ENCODE measurements at regions not wholly inside any gene's neighbourhood (a gene's known extent, or its start where the extent isn't known, plus 50 kb on each side); places are given as distances from the start of the nearest gene placed in this dataset.

- no peak for DNase-seq (ENCODE audit: low read depth, low spot score)
- Histone ChIP-seq H3K27ac (ENCODE audit: low read depth, low read length) (no peak overlapping the region), H3K9me3 (ENCODE audit: control insufficient read depth, insufficient read depth, low read length) (peaks cover 5% of the 10 kb centered on the region; the same call in 1 of the 2 replicates), H3K4me3 (ENCODE audit: low read depth, low read length) (no peak overlapping the region), H3K27me3 (ENCODE audit: control insufficient read depth, insufficient read depth, low read length) (no peaks in the 10 kb centered on the region)
- TF ChIP-seq CTCF (IDR thresholded peaks at IDR 0.05; ENCODE audit: low read depth, low read length): no peak
- CTCF ChIA-PET: no interaction called here
- POLR2A ChIA-PET: no interaction called here
Measured at GRCh38 chr2:139872503-139872902, 1092.3 kb upstream of the NXPH2 start.

DNA sequence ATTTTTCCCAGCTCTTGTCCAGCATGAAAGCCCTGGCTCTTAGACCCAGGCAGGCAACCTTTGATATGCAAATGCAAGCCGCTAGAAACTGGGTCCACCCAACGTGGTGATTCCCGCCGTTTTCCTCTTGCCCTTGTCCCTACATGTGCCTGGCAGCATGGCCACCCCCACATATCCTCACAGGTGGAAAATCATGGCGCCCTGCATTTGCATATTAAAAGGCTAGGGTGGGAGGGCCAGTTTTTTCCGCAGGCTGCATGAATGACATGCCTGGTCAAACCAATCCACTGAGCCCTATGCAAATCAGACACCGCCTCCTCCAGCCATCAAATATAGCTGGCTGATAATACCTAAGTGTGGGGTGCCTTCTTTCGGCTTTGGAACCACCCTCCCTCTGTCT, 1091.8 kb upstream of the NXPH2 start:
- TF ChIP-seq CTCF (IDR thresholded peaks at IDR 0.05; ENCODE audit: low read depth, low read length): no peak
- CTCF ChIA-PET: no interaction called here

DNA sequence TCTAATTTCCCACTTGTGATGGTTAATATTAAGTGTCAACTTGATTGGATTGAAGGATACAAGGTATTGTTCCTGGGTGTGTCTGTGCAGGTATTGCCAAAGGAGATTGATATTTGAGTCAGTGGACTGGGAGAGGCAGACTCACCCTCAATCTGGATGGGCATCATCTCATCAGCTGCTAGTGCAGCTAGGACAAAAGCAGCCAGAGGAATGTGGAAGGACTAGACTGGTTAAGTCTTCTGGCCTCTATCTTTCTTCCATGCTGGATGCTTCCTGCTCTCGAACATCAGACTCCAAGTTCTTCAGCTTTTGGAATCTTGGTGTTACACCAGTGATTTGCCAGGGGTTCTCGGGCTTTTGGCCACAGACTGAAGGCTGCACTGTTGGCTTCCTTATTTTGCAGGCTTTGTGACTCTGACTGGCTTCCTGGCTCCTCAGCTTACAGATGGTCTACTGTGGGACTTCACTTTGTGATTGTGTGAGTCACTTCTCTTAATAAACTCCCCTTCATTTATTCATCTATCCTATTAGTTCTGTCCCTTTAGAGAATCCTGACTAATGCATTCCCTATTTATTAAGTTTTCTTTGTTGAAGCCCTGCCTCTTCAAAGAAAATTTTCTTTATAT, 1087.5 kb upstream of the NXPH2 start:
- DNase-seq (ENCODE audit: low read depth, low spot score): no peak
- ChIA-PET POLR2A (no interaction called here), CTCF (no interaction called here)
- H3K27ac ChIP-seq (ENCODE audit: low read depth, low read length): no peak overlapping the region
- TF ChIP-seq CTCF (IDR thresholded peaks at IDR 0.05; ENCODE audit: low read depth, low read length): no peak
- H3K27me3 ChIP-seq (ENCODE audit: control insufficient read depth, insufficient read depth, low read length): no peaks in the 10 kb centered on the region
- H3K9me3 ChIP-seq (ENCODE audit: control insufficient read depth, insufficient read depth, low read length): peaks cover 8% of the 10 kb centered on the region; the same call in 1 of the 2 replicates
- no peak overlapping the region for H3K4me3 ChIP-seq (ENCODE audit: low read depth, low read length)

More for the DNA sequence above, 1091.8 kb upstream of the NXPH2 start:
- no peak overlapping the region for H3K27ac ChIP-seq (ENCODE audit: low read depth, low read length)
- H3K27me3 ChIP-seq (ENCODE audit: control insufficient read depth, insufficient read depth, low read length): no peaks in the 10 kb centered on the region
- no peak for DNase-seq (ENCODE audit: low read depth, low spot score)
- peaks cover 5% of the 10 kb centered on the region; the same call in 1 of the 2 replicates for H3K9me3 ChIP-seq (ENCODE audit: control insufficient read depth, insufficient read depth, low read length)
- POLR2A ChIA-PET: no interaction called here
- no peak overlapping the region for H3K4me3 ChIP-seq (ENCODE audit: low read depth, low read length)

- Histone ChIP-seq H3K27me3 (ENCODE audit: control insufficient read depth, insufficient read depth, low read length) (no peaks in the 10 kb centered on the region), H3K9me3 (ENCODE audit: control insufficient read depth, insufficient read depth, low read length) (peaks cover 7% of the 10 kb centered on the region), H3K4me3 (ENCODE audit: low read depth, low read length) (no peak overlapping the region), H3K27ac (ENCODE audit: low read depth, low read length) (no peak overlapping the region)
- CTCF ChIA-PET: no interaction called here
- POLR2A ChIA-PET: no interaction called here
- TF ChIP-seq CTCF (IDR thresholded peaks at IDR 0.05; ENCODE audit: low read depth, low read length): no peak
- no peak for DNase-seq (ENCODE audit: low read depth, low spot score)
Measured at GRCh38 chr2:139864821-139865302, 1084.7 kb upstream of the NXPH2 start.

DNA sequence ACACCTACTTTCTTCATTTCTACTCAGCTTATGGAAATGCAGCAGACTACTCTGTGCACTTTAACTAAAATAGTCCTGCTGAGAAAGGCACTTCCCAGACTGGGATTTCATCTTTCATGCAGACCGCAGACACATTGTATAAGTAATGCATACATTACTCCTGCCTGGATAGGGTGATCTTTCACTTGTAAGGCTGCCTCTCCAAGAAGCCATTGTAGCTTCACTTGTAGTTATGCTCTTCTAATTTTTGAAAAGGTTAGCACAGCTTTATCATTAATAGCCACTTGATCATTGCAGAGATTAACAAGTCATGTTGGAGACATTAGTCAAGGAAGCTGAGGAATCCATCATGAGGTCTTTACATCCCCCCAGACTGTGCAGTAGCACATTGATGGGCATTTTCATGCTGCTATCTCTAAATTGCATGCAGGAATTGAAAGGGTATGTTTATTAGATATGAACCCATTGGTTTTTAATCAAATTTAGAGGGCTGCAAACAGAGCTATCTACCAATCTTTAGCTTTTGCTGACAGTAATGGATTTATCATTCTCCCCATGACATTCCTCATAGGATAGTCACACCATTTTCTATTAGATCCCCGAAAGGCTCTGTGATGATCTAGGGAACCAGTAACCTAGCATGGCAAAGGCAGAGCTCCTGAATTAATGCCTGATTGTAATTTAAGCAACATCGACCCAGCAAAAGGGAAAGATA, 1074.7 kb upstream of the NXPH2 start:
- no peak for TF ChIP-seq CTCF (IDR thresholded peaks at IDR 0.05; ENCODE audit: low read depth, low read length)
- POLR2A ChIA-PET: no interaction called here

More for the DNA sequence above, 1074.7 kb upstream of the NXPH2 start:
- no peaks in the 10 kb centered on the region for H3K27me3 ChIP-seq (ENCODE audit: control insufficient read depth, insufficient read depth, low read length)
- peaks cover 6% of the 10 kb centered on the region; the same call in 1 of the 2 replicates for H3K9me3 ChIP-seq (ENCODE audit: control insufficient read depth, insufficient read depth, low read length)
- H3K4me3 ChIP-seq (ENCODE audit: low read depth, low read length): no peak overlapping the region
- DNase-seq (ENCODE audit: low read depth, low spot score): no peak
- no peak overlapping the region for H3K27ac ChIP-seq (ENCODE audit: low read depth, low read length)
- CTCF ChIA-PET: no interaction called here
